Stimulated activated naive CD8-positive, alpha-beta T cell treated with anti-CD3 and anti-CD28 coated beads, Interleukin-15, Interleukin-2, amounts not matched to agents 100 U/mL and 50 U/mL, for 24 hours (primary cell): ENCODE measurements at regions not wholly inside any gene's neighbourhood (a gene's known extent, or its start where the extent isn't known, plus 50 kb on each side); places are given as distances from the start of the nearest gene placed in this dataset.
A peak's percentile ranks its signal among the peaks of the same experiment; 100 is the strongest.
"Not testable (repeated sequence)": the region's sequence is repeated elsewhere in the genome, so short reads cannot be mapped to it uniquely, and the experiment has no call there.

ENCODE experiments used
- ATAC-seq: fragments of 150-1000 bp; cut with Tn5 transposase; one replicate; pipeline ENCODE4 v1.10.0; 2021
- DNase-seq: peaks from one replicate; pipeline ENCODE4 v3.0.0; 2021

DNA sequence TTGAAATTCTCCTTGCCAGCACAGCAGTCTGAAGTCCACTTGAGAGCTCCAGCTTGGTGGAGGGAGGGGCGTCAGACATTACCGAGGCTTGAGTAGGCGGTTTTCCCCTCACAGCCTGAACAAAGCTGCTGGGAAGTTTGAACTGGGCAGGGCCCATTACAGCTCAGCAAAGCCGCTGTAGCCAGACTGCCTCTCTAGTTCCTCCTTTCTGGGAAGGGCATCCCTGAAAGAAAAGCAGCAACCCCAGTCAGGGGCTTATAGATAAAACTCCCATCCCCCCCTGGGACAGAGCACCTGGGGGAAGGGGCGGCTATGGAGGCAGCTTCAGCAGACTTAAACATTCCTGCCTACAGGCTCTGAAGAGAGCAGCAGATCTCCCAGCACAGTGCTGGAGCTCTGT lies 325.3 kb downstream of the GJA1 start:
- no peak for DNase-seq
- ATAC-seq = no peak

DNA sequence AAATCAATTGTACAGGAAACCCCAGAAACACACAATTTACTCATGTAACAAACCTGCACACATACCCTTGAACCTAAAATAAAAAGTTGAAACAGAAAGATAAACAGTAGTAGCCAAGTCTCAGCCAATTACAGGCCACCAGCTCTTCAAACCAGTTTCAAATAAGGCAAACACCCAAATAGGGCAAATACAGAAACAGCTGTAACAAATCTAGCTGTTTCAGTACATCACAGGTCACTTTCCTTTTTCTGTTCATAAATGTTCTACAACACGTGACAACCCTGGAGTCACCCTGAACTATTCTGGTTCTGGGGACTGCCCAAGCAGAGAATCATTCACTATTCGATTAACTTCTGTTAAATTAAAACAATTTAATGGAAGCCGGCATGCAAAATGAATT lies 329.0 kb downstream of the GJA1 start:
- DNase-seq = no peak
- no peak for ATAC-seq

DNA sequence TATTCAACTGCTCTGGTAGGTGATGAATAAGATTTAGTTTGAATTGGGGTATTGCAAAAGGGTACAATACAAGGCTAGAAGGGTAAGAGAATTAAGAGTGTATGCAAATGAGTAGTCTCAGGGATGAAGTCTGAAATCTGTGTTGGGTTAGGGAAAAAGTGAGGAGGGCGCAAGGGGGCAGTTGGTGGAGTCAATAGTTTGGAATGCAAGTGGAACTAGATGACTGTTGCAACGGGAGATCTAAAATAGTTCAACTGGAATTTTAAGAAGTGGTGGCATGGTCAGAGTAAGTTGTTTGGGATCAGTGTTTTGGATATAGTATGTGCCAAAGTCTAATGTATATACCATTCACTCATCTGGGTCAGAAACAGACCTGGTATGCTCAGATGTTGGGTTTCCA lies 329.6 kb downstream of the GJA1 start:
- no peak for ATAC-seq

DNA sequence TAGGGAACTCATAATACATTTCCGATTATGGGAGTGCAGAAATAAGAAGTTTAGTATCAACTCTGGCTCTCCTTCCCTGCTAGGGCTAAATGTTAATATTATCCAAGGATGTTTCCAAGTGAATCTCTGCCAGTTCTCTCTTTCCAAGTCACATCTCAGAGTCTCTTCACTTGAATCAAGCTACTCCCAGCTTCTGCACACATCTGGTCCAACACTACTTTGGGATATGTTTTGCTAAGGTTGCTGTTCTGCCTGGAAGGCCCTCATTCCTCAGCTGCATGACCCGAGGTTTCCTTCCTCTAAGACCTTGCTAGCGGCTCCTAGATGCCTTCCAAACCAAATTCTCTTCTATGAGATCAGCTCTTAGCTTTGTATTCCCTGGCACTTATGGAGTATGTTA lies 331.8 kb downstream of the GJA1 start:
- ATAC-seq (no peak), DNase-seq (no peak)

More for the DNA sequence above, 329.6 kb downstream of the GJA1 start:
- no peak for DNase-seq

DNA sequence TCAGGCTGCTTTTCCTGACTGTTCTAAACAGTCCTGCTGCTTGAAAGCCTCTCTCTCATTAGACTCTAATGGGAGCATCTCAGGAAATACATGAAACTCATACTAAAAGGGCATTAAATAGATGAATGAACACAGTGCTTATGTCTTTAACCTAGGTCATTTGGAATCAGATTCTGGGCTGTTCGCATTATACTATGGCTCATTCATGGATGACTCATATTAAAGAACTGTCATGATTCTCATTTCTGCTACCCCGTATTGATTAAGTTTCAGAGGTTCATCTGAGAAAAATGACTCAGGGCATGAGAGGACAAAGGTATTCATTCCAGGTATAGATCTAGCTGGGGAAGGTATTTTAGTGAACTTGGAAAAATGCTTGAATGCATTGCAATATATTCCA lies 335.5 kb downstream of the GJA1 start:
- DNase-seq (no peak), ATAC-seq (peak; percentile 75)

DNA sequence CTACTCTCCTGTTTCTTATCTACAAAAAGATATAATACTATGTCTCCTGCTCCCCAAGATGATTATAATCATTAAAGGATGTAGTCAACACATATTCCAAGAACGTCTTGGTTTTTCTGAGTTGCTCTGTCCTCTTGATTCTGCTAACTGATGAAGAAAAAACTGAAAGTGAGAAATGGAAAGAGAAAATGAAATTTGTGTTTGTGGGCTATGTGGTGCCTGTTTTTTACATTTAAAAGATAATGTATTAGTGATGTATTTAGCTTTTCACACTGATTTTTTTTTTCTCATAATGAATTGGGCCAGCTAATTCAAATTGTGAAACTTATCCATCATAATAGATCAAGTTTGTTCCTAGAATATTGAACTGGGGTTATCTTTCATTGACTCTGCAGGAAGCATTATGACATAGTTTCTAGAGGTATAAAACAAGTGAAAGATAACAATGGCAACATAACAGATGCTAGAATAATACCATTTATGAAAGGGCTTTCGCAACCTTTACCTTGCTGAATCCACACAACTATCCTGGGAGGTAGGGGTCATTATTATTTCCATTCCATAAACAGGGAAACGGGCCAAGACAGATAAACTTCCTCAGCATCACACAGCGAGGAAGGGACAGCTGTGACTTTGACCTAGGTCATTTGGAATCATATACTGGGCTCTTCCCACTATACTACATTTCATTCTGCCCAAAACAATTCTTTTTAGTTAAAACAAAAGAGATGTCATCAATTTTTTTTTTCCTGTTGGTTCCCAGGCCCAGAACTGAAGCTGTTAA lies 336.7 kb downstream of the GJA1 start:
- no peak for DNase-seq
- ATAC-seq = peak; percentile 29

DNA sequence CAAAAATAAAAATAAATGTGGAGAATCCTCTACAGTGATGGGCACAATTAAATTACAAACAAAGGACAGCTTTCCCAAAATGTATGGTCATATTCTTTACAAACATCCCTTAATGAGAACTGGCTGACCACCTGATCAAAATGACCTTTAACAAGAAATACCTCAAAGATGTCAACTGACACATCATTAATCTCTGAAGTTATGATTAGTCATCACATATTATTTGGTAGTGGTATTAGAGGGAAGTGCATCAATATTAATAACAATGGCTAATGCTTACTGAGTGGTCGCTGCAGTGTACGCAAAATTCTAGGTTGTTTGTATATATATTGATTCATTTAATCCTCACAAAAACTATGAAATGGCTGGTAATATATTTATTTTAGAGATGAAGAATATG lies 340.6 kb downstream of the GJA1 start:
- DNase-seq = no peak
- ATAC-seq = no peak

DNA sequence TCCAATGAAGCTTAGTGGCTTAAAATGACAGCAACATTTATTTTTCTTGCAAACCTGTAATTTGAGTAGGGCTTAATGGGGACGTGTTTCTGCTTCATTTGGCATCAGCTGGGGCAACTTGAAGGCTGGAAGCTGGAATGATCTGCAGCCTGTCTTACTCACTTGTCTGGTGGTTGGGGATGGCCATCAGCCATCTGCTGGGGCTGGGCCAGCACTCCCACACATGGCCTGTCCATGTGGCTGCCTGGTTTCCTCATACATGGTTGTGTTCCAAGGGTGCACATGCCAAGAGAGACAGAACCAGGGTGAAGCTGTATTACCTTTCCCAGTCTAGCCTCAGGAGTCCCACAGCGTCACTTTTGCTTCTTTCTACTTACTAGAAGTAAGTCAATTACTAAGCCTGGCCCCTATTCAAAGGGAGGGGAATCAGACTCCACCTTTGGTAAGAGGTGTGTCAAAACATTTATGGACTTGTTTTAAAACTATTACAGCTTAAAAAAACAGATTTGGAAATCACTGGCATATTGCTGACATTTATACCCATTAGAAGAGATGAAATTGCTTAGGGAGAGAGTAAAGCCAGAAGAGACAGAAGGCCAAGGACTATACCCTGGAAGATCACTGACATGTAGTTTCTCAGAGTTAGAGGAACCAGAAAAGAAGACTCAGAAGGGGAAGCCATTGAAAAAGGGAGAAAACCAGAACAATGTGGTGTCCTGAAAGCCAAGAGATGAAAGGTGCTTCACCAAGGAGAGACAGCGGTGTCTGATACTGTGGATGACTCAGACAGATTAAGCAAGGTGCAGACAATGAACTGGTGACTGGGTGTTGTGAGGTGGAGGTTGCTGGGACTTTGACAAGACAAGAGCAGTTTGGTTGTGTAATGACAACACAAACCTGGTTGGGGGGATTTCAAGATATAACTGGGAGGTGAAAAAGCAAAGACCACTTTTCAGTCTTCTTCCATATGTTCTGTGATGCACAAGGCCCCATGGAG lies 345.2 kb downstream of the GJA1 start:
- ATAC-seq = peak; percentile 49
- no peak for DNase-seq

DNA sequence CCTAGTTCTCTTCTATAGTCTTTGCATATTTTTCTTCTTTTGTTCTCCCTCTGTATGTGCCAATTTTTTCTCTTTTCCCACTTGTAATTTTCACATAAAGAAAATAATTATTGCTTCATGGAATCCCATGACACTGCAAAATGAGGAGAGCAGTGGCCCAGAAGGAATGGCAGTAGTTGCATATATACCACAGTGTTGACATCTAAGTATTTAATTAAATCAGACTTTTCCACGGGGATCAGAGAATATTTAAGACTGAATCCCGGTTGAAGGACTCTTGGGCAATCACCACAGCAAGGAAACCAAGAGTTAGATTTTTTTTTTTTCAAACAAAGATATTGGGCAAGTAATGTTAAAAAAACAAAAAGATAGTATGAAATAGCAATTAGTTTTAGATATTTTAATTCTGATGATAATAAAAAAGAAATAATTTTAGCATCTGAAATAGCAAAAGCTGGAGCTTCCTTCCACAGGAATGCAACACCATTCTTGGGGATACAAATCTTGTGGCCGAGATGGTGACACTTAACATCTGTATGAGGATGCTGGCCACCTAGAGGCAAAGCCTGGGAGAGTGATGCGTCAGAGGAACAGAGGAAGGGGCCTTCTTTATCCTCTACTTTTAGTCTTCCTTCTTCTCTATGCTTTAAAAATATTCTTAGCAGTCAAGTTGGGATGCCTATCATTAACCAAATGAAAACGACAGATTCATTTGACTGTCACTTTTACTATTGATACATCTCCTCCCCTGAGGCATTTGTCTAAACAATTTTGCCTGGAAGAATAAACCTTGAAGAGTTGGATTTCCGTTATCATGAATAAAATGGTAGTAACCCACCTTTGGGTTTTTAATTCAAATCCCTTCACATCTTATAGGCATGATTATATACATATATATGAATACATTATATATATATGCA lies 356.2 kb downstream of the GJA1 start:
- DNase-seq = no peak
- no peak for ATAC-seq

DNA sequence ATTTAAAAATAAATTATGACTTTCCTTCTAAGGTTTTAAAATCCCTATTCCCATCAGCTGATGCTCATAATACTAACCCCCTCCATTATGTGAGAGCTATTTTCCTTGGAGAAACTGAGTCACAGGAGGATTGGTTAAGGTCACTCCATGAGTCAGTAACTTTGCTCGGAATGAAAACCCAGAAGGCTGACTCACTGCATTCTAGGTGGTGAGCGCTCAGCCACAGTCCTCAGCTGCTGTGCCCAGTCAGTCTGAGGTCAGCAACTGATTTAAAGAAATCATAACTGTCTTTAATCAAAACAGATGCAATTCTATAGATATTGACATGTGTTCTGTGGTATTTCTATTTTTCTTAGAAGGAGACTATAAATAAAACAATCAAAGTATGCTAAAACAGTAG lies 359.2 kb downstream of the GJA1 start:
- DNase-seq (peak; percentile 6), ATAC-seq (peak; percentile 72)

DNA sequence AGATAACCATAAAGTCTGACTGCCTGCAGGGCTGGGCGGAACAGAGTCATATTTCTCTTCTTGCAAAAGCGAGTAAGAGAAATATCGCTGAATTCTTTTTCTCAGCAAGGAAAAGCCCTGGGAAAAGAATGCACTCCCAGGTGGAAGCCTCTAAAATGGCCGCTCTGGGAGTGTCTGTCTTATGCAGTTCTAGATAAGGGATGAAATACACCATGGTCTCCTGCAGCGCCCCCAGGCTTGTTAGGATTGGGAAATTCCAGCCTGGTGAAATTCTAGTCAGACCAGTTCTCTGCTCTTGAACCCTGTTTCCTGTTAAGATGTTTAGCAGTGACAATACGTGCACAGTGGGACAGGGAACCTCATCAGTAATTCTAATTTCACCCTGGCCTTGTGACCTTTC lies 362.2 kb downstream of the GJA1 start:
- DNase-seq, ATAC-seq: not testable (repeated sequence)

DNA sequence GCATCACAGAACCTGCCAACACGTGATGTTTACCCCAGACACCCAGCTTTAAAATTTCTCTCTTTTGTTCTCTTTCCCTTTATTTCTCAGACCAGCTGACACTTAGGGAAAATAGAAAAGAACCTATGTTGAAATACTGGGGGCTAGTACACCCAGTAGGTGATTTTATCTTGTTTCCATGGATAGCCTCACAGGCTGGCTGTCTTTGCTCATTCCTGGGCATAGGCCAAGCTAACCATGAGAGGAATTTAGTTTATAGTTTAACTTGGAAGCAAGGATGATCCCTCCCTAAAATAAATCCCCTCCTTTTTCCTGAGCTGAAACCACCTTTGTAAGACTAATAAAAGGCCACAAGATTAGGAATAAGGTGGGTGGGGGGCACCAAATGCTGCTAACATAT lies 362.7 kb downstream of the GJA1 start:
- not testable (repeated sequence) for ATAC-seq

DNA sequence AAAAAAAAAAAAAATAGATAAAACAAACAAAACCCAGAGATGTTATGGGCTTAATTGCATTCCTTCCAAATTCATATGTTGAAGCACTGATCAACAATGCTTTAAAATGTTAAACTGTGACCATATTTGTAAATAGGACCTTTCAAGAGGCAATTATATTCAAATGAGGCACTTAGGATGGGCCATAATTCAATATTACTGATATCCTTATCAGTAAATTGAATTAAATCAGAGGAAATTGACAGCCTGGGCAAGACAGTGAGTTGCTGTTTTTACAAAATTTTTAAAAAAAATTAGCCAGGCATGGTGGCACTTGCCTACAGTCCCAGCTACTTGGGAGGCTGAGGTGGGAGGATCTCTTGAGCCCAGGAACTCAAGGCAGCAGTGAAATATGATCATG lies 364.1 kb downstream of the GJA1 start:
- DNase-seq = no peak
- no peak for ATAC-seq

More for the DNA sequence above, 362.7 kb downstream of the GJA1 start:
- DNase-seq = not testable (repeated sequence)

DNA sequence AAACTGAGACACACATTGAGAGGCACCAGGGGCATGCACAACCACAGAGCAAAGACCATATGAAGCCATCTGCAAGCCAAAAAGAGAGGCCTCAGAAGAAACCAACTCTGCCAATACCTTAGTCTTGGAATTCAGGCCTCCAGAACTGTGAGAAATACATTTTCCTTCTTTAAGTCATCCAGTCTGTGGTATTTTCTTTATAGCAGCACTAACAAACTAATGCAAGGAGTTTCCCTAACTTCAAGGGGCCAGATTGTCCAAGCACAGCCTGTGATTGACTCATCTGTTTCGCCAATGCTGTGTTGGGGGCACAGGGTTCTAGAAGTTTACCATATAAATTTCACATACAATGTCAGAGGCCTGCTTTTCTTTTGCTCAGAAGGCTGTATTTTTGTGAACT lies 364.6 kb downstream of the GJA1 start:
- no peak for ATAC-seq
- DNase-seq = no peak

DNA sequence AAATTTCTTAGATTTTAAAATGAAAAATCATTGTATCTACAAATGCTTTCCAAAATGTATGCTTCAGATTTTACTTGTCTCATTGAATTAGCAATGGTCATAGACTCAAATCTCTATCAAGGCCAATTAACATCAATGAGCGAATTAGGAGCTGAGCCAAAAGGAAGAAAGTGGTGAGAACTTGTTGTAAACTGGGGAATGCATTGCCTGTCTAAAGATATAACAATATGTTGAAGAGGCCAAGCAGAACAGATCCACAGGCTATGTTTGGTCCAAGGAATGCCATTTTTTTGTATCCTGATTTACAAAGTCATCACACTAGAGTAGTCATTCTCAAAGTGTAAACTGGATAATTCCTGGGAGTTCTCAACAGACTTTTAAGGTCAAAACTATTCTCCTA lies 370.7 kb downstream of the GJA1 start:
- ATAC-seq = no peak

DNA sequence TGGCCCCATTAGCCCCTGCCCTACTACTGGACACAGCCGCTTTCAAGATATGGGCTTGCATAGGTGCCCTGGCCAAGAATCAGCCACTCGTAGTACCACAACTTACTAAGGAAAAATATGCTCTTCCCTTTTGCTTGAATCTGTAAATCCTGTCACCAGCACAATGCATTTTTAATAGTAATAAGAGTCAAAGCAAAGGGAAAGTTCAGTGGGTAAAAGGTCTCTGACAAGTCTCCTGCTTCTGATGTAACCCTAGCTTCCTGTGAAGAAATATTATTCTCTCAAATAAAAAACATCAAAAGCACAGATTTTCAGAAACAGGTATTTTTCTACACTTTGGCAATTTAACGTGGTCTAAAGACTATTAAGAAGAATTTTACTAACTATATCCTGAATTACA lies 373.8 kb downstream of the GJA1 start:
- ATAC-seq (no peak), DNase-seq (no peak)

More for the DNA sequence above, 370.7 kb downstream of the GJA1 start:
- no peak for DNase-seq

DNA sequence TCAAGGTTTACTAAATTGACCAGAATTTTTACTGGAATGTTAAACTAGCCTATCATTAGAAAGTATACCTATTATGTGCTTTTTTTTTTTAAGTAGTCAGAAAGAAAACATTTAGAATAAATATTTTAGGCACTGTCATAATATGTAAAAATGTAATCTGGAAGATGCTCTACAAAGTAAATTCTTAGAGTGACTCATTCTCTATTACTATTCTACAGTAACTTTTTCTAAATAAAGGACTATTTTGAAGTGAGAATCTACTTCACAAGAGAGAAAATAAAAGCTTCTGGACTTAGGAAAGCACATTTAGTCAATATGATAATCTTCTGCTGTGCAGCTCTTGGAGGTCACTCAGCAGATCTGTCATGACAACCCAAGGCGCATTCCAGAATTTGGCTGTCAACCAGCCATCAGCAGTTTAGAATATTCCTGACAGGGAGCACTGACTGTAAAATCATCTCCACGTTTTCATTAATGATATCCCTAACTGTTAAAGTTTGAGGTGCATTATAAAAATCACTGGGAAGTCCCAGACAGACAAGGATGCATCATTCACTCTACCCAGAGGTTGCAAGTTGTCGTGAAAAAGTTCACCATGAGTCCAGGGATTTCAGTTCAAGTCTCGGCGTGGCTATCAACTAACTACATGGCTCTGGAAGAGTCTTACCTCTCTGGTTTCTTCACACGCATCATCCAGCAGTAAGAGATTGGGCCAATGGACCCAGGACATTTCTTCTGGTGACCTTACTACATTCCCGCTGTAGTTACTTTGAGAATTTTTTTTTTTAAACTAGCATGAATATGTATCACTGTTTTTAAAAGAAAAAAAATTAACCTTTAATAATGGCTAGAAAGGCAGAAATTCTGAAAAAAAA lies 374.9 kb downstream of the GJA1 start:
- DNase-seq (no peak), ATAC-seq (no peak)

DNA sequence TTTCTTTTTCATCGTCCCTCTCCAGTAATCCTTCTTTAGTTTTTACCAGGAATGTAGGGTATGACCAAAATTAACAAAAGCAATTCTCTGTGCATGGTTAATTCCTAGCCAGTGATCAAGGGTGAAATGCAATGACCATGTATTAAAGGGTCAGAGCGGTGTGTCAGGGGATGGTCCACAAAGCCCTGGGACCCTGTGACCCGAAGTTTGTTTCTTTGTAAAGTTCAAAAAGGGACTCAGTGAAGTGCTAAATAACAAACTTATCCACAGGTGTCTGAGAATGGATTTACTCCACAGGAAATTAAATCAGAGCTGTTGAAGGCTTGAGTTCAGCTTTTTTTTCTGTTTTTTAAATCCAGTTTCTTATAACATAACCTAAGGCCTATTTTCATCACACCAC lies 375.7 kb downstream of the GJA1 start:
- no peak for DNase-seq
- ATAC-seq = no peak

DNA sequence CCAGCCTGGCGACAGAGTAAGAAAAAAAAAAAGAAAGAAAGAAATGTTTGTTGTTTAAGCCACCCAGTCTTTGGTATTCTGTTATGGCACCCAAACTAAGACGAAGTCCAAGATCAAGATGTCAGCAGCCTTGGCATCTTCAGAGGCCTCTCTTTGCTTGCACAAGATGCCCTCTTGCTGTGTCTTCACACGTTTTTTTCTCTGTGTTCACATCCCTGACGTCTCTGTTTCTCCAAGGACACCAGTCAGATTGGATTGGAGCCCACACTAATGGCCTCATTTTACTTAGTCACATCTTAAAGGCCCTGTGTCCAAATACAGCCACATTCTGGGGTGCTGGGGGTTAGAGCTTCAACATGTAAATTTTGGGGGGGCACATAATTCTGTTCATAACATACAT lies 380.9 kb downstream of the GJA1 start:
- ATAC-seq (no peak), DNase-seq (no peak)

DNA sequence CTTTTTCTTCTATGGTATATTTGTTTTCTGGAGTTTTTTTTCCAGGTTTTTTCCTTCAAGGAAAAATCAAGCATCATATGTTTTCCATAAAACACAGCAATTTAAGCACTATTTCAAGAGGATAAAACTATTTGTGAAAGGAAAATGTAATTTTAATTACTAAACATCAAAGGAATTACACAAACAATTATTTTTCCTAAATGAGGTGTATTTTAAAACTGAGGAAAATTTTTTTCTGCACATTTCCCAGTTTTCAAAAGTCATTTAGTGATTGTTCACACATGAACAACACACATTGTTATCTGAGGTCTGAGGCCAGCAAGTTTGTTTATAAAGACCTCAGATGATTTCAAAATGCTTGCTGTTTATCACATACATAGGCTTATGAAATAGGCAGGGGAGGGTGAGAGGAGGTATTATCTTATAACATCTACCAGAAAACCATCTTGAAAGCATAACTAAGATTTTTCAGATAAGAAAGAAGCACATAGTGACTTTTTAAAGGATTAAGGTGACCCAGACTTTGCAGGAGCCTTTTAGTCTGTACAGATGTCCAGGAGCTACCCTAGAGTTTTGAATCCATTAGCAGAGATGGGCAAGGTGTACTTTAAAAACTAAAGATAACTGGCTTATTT lies 381.6 kb downstream of the GJA1 start:
- DNase-seq = no peak

DNA sequence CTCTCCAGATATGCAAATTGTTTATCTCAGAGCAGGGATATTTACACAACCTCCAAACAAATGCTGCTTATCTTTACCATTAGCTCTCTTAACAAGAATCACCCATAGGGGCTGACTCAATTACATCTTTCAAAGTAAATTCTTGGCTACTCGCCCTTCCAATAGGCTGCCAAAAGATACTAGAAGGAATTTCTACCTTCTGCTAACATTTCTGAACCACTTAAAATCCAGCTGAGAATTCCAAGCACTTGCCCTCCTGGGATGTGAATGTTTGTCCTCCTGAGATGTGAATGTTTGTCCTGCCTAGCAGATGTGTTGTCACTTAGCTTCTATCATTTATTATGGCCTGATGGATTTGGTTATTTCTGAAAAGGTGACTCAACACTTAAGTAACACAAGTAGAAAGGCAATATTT lies 388.0 kb downstream of the GJA1 start:
- no peak for DNase-seq

More for the DNA sequence above, 381.6 kb downstream of the GJA1 start:
- ATAC-seq = no peak

More for the DNA sequence above, 388.0 kb downstream of the GJA1 start:
- ATAC-seq = no peak
